ENCODE measurements at regions not wholly inside any gene's neighbourhood (a gene's known extent, or its start where the extent isn't known, plus 50 kb on each side); places are given as distances from the start of the nearest gene placed in this dataset.

- H3K27ac ChIP-seq: peak overlapping the region; percentile 91
- peak; percentile 78 for DNase-seq (ENCODE audit: low read depth, low spot score)
Measured at GRCh38 chr20:24340933-24341332, 128.5 kb upstream of the SYNDIG1 start.

GRCh38 chr20:24339210-24339641 is 130.2 kb upstream of the SYNDIG1 start:
- peak; percentile 97 for DNase-seq (ENCODE audit: low read depth, low spot score)

GRCh38 chr20:24337551-24337950 is 131.9 kb upstream of the SYNDIG1 start:
- peak overlapping the region; percentile 91 for H3K27ac ChIP-seq
- no peak for DNase-seq (ENCODE audit: low read depth, low spot score)

More at GRCh38 chr20:24339210-24339641, 130.2 kb upstream of the SYNDIG1 start:
- H3K27ac ChIP-seq: peak overlapping the region; percentile 91

GRCh38 chr20:24337069-24337468 is 132.4 kb upstream of the SYNDIG1 start:
- peak overlapping the region; percentile 91 for H3K27ac ChIP-seq
- peak; percentile 48 for DNase-seq (ENCODE audit: low read depth, low spot score)

- DNase-seq (ENCODE audit: low read depth, low spot score): no peak
- H3K27ac ChIP-seq: peak overlapping the region; percentile 50
Measured at GRCh38 chr20:24334830-24335229, 134.6 kb upstream of the SYNDIG1 start.

- DNase-seq (ENCODE audit: low read depth, low spot score): peak; percentile 67
- peak overlapping the region; percentile 50 for H3K27ac ChIP-seq
Measured at GRCh38 chr20:24332956-24333355, 136.5 kb upstream of the SYNDIG1 start.

- H3K27ac ChIP-seq: no peak overlapping the region
Measured at GRCh38 chr20:24331939-24332338, 137.5 kb upstream of the SYNDIG1 start.

GRCh38 chr20:24328901-24329300 is 140.5 kb upstream of the SYNDIG1 start:
- no peak for DNase-seq (ENCODE audit: low read depth, low spot score)
- no peak overlapping the region for H3K27ac ChIP-seq

More at GRCh38 chr20:24331939-24332338, 137.5 kb upstream of the SYNDIG1 start:
- DNase-seq (ENCODE audit: low read depth, low spot score): no peak

- no peak for DNase-seq (ENCODE audit: low read depth, low spot score)
- H3K27ac ChIP-seq: no peak overlapping the region
Measured at GRCh38 chr20:24321973-24322372, 147.5 kb upstream of the SYNDIG1 start.

- no peak for DNase-seq (ENCODE audit: low read depth, low spot score)
- H3K27ac ChIP-seq: no peak overlapping the region
Measured at GRCh38 chr20:24318569-24319352, 150.7 kb upstream of the SYNDIG1 start.

GRCh38 chr20:24317224-24317623 is 152.2 kb upstream of the SYNDIG1 start:
- DNase-seq (ENCODE audit: low read depth, low spot score): no peak
- no peak overlapping the region for H3K27ac ChIP-seq

GRCh38 chr20:24316731-24317130 is 152.7 kb upstream of the SYNDIG1 start:
- DNase-seq (ENCODE audit: low read depth, low spot score): peak; percentile 37
- no peak overlapping the region for H3K27ac ChIP-seq

- no peak overlapping the region for H3K27ac ChIP-seq
- DNase-seq (ENCODE audit: low read depth, low spot score): no peak
Measured at GRCh38 chr20:24314053-24314452, 155.4 kb upstream of the SYNDIG1 start.

GRCh38 chr20:24309596-24309995 is 159.8 kb upstream of the SYNDIG1 start:
- H3K27ac ChIP-seq: no peak overlapping the region
- DNase-seq (ENCODE audit: low read depth, low spot score): peak; percentile 10

GRCh38 chr20:24305371-24305770 is 164.1 kb upstream of the SYNDIG1 start:
- no peak for DNase-seq (ENCODE audit: low read depth, low spot score)
- no peak overlapping the region for H3K27ac ChIP-seq

- no peak overlapping the region for H3K27ac ChIP-seq
- no peak for DNase-seq (ENCODE audit: low read depth, low spot score)
Measured at GRCh38 chr20:24304291-24304690, 165.1 kb upstream of the SYNDIG1 start.

GRCh38 chr20:24303393-24304170 is 165.8 kb upstream of the SYNDIG1 start:
- no peak overlapping the region for H3K27ac ChIP-seq
- DNase-seq (ENCODE audit: low read depth, low spot score): no peak

GRCh38 chr20:24297993-24298392 is 171.4 kb upstream of the SYNDIG1 start:
- no peak overlapping the region for H3K27ac ChIP-seq
- DNase-seq (ENCODE audit: low read depth, low spot score): no peak

- DNase-seq (ENCODE audit: low read depth, low spot score): no peak
- H3K27ac ChIP-seq: no peak overlapping the region
Measured at GRCh38 chr20:24296477-24297261, 172.8 kb upstream of the SYNDIG1 start.

- H3K27ac ChIP-seq: no peak overlapping the region
- no peak for DNase-seq (ENCODE audit: low read depth, low spot score)
Measured at GRCh38 chr20:24291014-24291413, 178.4 kb upstream of the SYNDIG1 start.

Data from epithelial cell of prostate (primary cell).